Caco-2 (cell line): ENCODE measurements at regions not wholly inside any gene's neighbourhood (a gene's known extent, or its start where the extent isn't known, plus 50 kb on each side); places are given as distances from the start of the nearest gene placed in this dataset.

Experiments used
- BruUV-seq: library from RNA; stranded (reverse); fragments of 400-500 nt; replicated peaks from 2 replicates; lab custom pipeline; 2021; lab: Mats Ljungman, UMichigan
- CTCF ChIA-PET: fragments of 300-600 bp; sonication (Branson Sonifier 250); formaldehyde crosslinking; loops from one replicate; lab custom pipeline; 2022; ENCODE audit warnings: antibody characterized with exemption; lab: Charles Lee
- POLR2A ChIA-PET: fragments of 300-600 bp; sonication (Branson Sonifier 250); formaldehyde crosslinking; loops from one replicate; lab custom pipeline; 2022; ENCODE audit warnings: antibody characterized with exemption; lab: Charles Lee
- DNase-seq, 2 experiments: peaks; one replicate each; pipeline versions ENCODE4 v3.0.0 to v3.0.0-alpha.2; 2020 to 2022
- H3K27me3 ChIP-seq: replicated peaks from 2 replicates; pipeline ENCODE4 v1.6.0; 2011; ENCODE audit warnings: low read length; ENCODE audit not compliant: control insufficient read depth, insufficient read depth
- H3K36me3 ChIP-seq: 2 replicates; pipeline ENCODE4 v1.5.1; 2011; ENCODE audit warnings: low read length; ENCODE audit not compliant: control insufficient read depth, insufficient read depth
- H3K4me1 ChIP-seq: fragments of 250-450 bp; sonication (Bioruptor Pico); 2 replicates; pipeline ENCODE4 v1.5.1; 2020; ENCODE audit warnings: mild to moderate bottlenecking
- H3K4me3 ChIP-seq: 2 replicates; pipeline ENCODE4 v1.5.1; 2011; ENCODE audit warnings: low read depth, mild to moderate bottlenecking, control low read depth, low read length
- H3K9me3 ChIP-seq: fragments of 250-450 bp; sonication (Bioruptor Pico); 2 replicates; pipeline ENCODE4 v1.5.1; 2020; ENCODE audit warnings: mild to moderate bottlenecking, moderate library complexity
- H3K27ac Mint-ChIP-seq: one replicate; pipeline ENCODE4 v1.8.0; 2022; ENCODE audit warnings: mixed read lengths; ENCODE audit not compliant: unreplicated experiment
- H3K27me3 Mint-ChIP-seq: one replicate; pipeline ENCODE4 v1.8.0; 2022; ENCODE audit warnings: mixed read lengths; ENCODE audit not compliant: insufficient read depth, unreplicated experiment
- H3K36me3 Mint-ChIP-seq: one replicate; pipeline ENCODE4 v1.8.0; 2022; ENCODE audit warnings: mild to moderate bottlenecking, mixed read lengths; ENCODE audit not compliant: insufficient read depth, unreplicated experiment
- H3K4me1 Mint-ChIP-seq: one replicate; pipeline ENCODE4 v1.8.0; 2022; ENCODE audit warnings: low read depth, mixed read lengths; ENCODE audit not compliant: unreplicated experiment
- H3K4me3 Mint-ChIP-seq: one replicate; pipeline ENCODE4 v1.8.0; 2022; ENCODE audit warnings: mild to moderate bottlenecking, moderate library complexity, mixed read lengths; ENCODE audit not compliant: unreplicated experiment
- H3K9me3 Mint-ChIP-seq: one replicate; pipeline ENCODE4 v1.8.0; 2022; ENCODE audit warnings: mixed read lengths; ENCODE audit not compliant: unreplicated experiment
- CTCF ChIP-seq, 2 experiments: fragments of 200-600 bp in 1 of 2; IDR thresholded peaks; 1 replicate in 1 of 2; 2 replicates in 1 of 2; pipeline versions ENCODE4 v1.5.1 to v1.8.0; 2011 to 2022; ENCODE audit warnings: antibody characterized with exemption in 1 of 2, control low read depth in 1 of 2, inconsistent platforms in 1 of 2, low read depth in 1 of 2, low read length in 1 of 2, mild to moderate bottlenecking in 1 of 2, moderate library complexity in 1 of 2; ENCODE audit not compliant: insufficient read depth in 1 of 2, severe bottlenecking in 1 of 2, unreplicated experiment in 1 of 2
- intact Hi-C: fragments of 100-400 bp; cut with micrococcal nuclease; formaldehyde crosslinking; loops from one replicate; pipeline ENCODE4 v1.10.0; 2022; ENCODE audit not compliant: unreplicated experiment

DNA sequence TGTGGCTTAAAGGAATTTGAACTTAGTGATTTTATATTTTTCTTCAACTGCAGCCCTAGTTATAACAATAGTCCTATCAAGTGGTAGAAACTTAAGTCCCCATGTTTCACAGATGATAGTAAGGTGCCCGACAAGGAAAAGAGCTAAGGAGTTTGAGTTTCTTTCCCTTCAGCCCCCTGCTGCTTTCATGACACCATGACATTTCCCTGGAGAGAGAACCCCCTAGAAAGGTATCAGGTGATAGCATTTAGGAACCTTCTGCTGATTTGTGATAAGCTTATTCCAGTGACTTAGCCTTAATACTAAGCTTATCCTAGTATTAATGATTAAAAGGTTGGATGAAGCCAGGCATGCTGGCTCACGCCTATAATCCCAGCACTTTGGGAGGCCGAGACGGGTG is 623.8 kb upstream of the TYRP1 start:
- H3K4me3 Mint-ChIP-seq = no peak overlapping the region
- H3K27me3 ChIP-seq = no peaks in the 10 kb centered on the region
- no peaks in the 10 kb centered on the region for H3K36me3 Mint-ChIP-seq
- no peaks in the 10 kb centered on the region for H3K9me3 Mint-ChIP-seq
- H3K27me3 Mint-ChIP-seq = no peaks in the 10 kb centered on the region
- DNase-seq = no peak
- no peak overlapping the region for H3K4me3 ChIP-seq
- no peak overlapping the region for H3K27ac Mint-ChIP-seq
- H3K4me1 Mint-ChIP-seq = no peaks in the 10 kb centered on the region
- intact Hi-C loops = no loop called here
- no TSS peak for BruUV-seq
- H3K9me3 ChIP-seq = no peaks in the 10 kb centered on the region
- no peaks in the 10 kb centered on the region for H3K36me3 ChIP-seq
- no peak for TF ChIP-seq CTCF (IDR thresholded peaks at IDR 0.05; ENCODE audit: insufficient read depth in 1 of 2, low read depth in 1 of 2, low read length in 1 of 2, severe bottlenecking in 1 of 2, unreplicated experiment in 1 of 2)
- ChIA-PET CTCF (no interaction called here), POLR2A (no interaction called here)
- H3K4me1 ChIP-seq = no peaks in the 10 kb centered on the region

GRCh38 chr9:12085399-12085798 is 607.8 kb upstream of the TYRP1 start:
- CTCF ChIA-PET = no interaction called here

GRCh38 chr9:12091865-12092527 is 601.2 kb upstream of the TYRP1 start:
- no peak overlapping the region for H3K27ac Mint-ChIP-seq
- no TSS peak for BruUV-seq
- intact Hi-C loops = no loop called here
- TF ChIP-seq CTCF (IDR thresholded peaks at IDR 0.05; ENCODE audit: insufficient read depth in 1 of 2, low read depth in 1 of 2, low read length in 1 of 2, severe bottlenecking in 1 of 2, unreplicated experiment in 1 of 2) = no peak
- H3K36me3 Mint-ChIP-seq = no peaks in the 10 kb centered on the region
- Histone ChIP-seq H3K36me3 (no peaks in the 10 kb centered on the region), H3K4me3 (no peak overlapping the region), H3K9me3 (no peaks in the 10 kb centered on the region), H3K4me1 (no peaks in the 10 kb centered on the region), H3K27me3 (no peaks in the 10 kb centered on the region)
- no peaks in the 10 kb centered on the region for H3K27me3 Mint-ChIP-seq
- no peak for DNase-seq
- ChIA-PET POLR2A (no interaction called here), CTCF (no interaction called here)
- no peaks in the 10 kb centered on the region for H3K4me1 Mint-ChIP-seq
- no peaks in the 10 kb centered on the region for H3K9me3 Mint-ChIP-seq
- no peak overlapping the region for H3K4me3 Mint-ChIP-seq

More at GRCh38 chr9:12085399-12085798, 607.8 kb upstream of the TYRP1 start:
- no peaks in the 10 kb centered on the region for H3K9me3 ChIP-seq
- no peaks in the 10 kb centered on the region for H3K4me1 Mint-ChIP-seq
- no peak for TF ChIP-seq CTCF (IDR thresholded peaks at IDR 0.05; ENCODE audit: insufficient read depth in 1 of 2, low read depth in 1 of 2, low read length in 1 of 2, severe bottlenecking in 1 of 2, unreplicated experiment in 1 of 2)
- H3K27me3 ChIP-seq = no peaks in the 10 kb centered on the region
- H3K36me3 ChIP-seq = no peaks in the 10 kb centered on the region
- no peak overlapping the region for H3K4me3 Mint-ChIP-seq
- POLR2A ChIA-PET = no interaction called here
- no peaks in the 10 kb centered on the region for H3K27me3 Mint-ChIP-seq
- no peaks in the 10 kb centered on the region for H3K36me3 Mint-ChIP-seq
- no TSS peak for BruUV-seq
- intact Hi-C loops = no loop called here
- no peak for DNase-seq
- H3K27ac Mint-ChIP-seq = no peak overlapping the region
- H3K9me3 Mint-ChIP-seq = no peaks in the 10 kb centered on the region
- H3K4me1 ChIP-seq = no peaks in the 10 kb centered on the region
- no peak overlapping the region for H3K4me3 ChIP-seq
